Body of pancreas (tissue), 4 donors: ENCODE measurements at regions not wholly inside any gene's neighbourhood (a gene's known extent, or its start where the extent isn't known, plus 50 kb on each side); places are given as distances from the start of the nearest gene placed in this dataset.

Source experiments
- CTCF ChIP-seq, 7 experiments: fragments of 450-650 bp in 4 of 7; fragments of 200-600 bp in 3 of 7; sonication (generic) in 3 of 7; IDR thresholded peaks; one replicate each; pipeline ENCODE4 v1.5.1; 2016 to 2019; ENCODE audit warnings: antibody characterized with exemption in 7 of 7
- POLR2A ChIP-seq, 3 donors: fragments of 450-650 bp; IDR thresholded peaks; one replicate each; pipeline ENCODE4 v1.6.1; 2016; ENCODE audit warnings: antibody characterized with exemption in 3 of 3, mild to moderate bottlenecking in 2 of 3

- no peak for TF ChIP-seq CTCF (IDR thresholded peaks at IDR 0.05)
- no peak for TF ChIP-seq POLR2A (IDR thresholded peaks at IDR 0.05)
These were observed 176.2 kb upstream of the RNF32 start for GRCh38 chr7:156464339-156464738.
